GM12873 (cell line): ENCODE measurements at regions not wholly inside any gene's neighbourhood (a gene's known extent, or its start where the extent isn't known, plus 50 kb on each side); places are given as distances from the start of the nearest gene placed in this dataset.

ENCODE experiments used
- CTCF ChIP-seq: IDR thresholded peaks from 2 replicates; pipeline ENCODE4 v1.5.1; 2012; ENCODE audit warnings: low read depth, mild to moderate bottlenecking, moderate library complexity, low read length, control low read depth; ENCODE audit not compliant: insufficient read depth; ENCODE audit errors: missing control alignments

- no peak for TF ChIP-seq CTCF
These were observed 166.6 kb downstream of the KTN1 start for GRCh38 chr14:55746558-55746957.

GRCh38 chr14:55747186-55747585 lies 167.2 kb downstream of the KTN1 start:
- no peak for TF ChIP-seq CTCF

- TF ChIP-seq CTCF, result no peak
These were observed 169.3 kb downstream of the KTN1 start for GRCh38 chr14:55749201-55749812.

- TF ChIP-seq CTCF, result no peak
These were observed 169.9 kb downstream of the KTN1 start for GRCh38 chr14:55749946-55750345.

GRCh38 chr14:55752580-55753390 lies 172.8 kb downstream of the KTN1 start:
- no peak for TF ChIP-seq CTCF

GRCh38 chr14:55754471-55754870 lies 174.5 kb downstream of the KTN1 start:
- TF ChIP-seq CTCF, result no peak

- TF ChIP-seq CTCF, result no peak
These were observed 174.9 kb downstream of the KTN1 start for GRCh38 chr14:55754871-55755270.
